Skeletal muscle satellite cell (primary cell): ENCODE measurements at regions not wholly inside any gene's neighbourhood (a gene's known extent, or its start where the extent isn't known, plus 50 kb on each side); places are given as distances from the start of the nearest gene placed in this dataset.

Source experiments
- H3K27me3 ChIP-seq: 2 replicates; pipeline ENCODE4 v1.7.0; 2013; ENCODE audit warnings: low read length; ENCODE audit not compliant: control insufficient read depth, insufficient read depth
- H3K36me3 ChIP-seq: 2 replicates; pipeline ENCODE4 v1.7.0; 2013; ENCODE audit warnings: mild to moderate bottlenecking, control low read depth, low read length; ENCODE audit not compliant: insufficient read depth
- H3K4me1 ChIP-seq: 2 replicates; pipeline ENCODE4 v1.7.0; 2013; ENCODE audit warnings: low read length; ENCODE audit not compliant: control insufficient read depth, insufficient read depth
- H3K4me2 ChIP-seq: 2 replicates; pipeline ENCODE4 v1.7.0; 2013; ENCODE audit warnings: mild to moderate bottlenecking, low read length
- H3K4me3 ChIP-seq: 2 replicates; pipeline ENCODE4 v1.7.0; 2013; ENCODE audit warnings: low read length
- H3K9ac ChIP-seq: 2 replicates; pipeline ENCODE4 v1.7.0; 2013; ENCODE audit warnings: mild to moderate bottlenecking, low read depth, low read length, moderate library complexity
- H3K9me3 ChIP-seq: replicated peaks from 2 replicates; pipeline ENCODE4 v1.7.0; 2013; ENCODE audit warnings: mild to moderate bottlenecking, control low read depth, low read length

DNA sequence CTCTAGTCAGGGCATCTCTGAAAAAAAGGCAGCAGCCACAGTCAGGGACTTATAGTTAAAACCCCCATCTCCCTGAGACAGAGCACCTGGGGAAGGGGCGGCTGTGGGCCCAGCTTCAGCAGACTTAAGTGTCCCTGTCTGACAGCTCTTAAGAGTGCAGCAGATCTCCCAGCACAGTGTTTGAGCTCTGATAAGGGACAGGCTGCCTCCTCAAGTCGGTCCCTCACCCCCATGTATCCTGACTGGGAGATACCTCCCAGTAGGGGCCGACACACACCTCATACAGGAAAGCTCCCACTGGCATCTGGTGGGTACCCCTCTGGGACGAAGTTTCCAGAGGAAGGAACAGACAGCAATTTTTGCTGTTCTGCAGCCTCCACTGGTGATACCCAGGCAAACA is 129.0 kb downstream of the ANXA5 start:
- no peak overlapping the region for H3K4me2 ChIP-seq
- no peak overlapping the region for H3K9ac ChIP-seq
- no peak overlapping the region for H3K4me3 ChIP-seq
- peaks cover 4% of the 10 kb centered on the region for H3K27me3 ChIP-seq
- no peaks in the 10 kb centered on the region for H3K36me3 ChIP-seq
- no peaks in the 10 kb centered on the region for H3K9me3 ChIP-seq
- no peaks in the 10 kb centered on the region for H3K4me1 ChIP-seq

GRCh38 chr4:121564840-121565375 is 131.9 kb downstream of the ANXA5 start:
- no peaks in the 10 kb centered on the region for H3K9me3 ChIP-seq

GRCh38 chr4:121562811-121563210 is 134.0 kb downstream of the ANXA5 start:
- no peak overlapping the region for H3K4me2 ChIP-seq
- H3K27me3 ChIP-seq: peaks cover 9% of the 10 kb centered on the region
- H3K4me1 ChIP-seq: no peaks in the 10 kb centered on the region
- no peaks in the 10 kb centered on the region for H3K9me3 ChIP-seq
- H3K36me3 ChIP-seq: no peaks in the 10 kb centered on the region
- no peak overlapping the region for H3K4me3 ChIP-seq
- no peak overlapping the region for H3K9ac ChIP-seq

More at GRCh38 chr4:121564840-121565375, 131.9 kb downstream of the ANXA5 start:
- no peaks in the 10 kb centered on the region for H3K36me3 ChIP-seq
- H3K9ac ChIP-seq: no peak overlapping the region
- no peak overlapping the region for H3K4me3 ChIP-seq
- no peaks in the 10 kb centered on the region for H3K4me1 ChIP-seq
- H3K27me3 ChIP-seq: peaks cover 4% of the 10 kb centered on the region
- no peak overlapping the region for H3K4me2 ChIP-seq

DNA sequence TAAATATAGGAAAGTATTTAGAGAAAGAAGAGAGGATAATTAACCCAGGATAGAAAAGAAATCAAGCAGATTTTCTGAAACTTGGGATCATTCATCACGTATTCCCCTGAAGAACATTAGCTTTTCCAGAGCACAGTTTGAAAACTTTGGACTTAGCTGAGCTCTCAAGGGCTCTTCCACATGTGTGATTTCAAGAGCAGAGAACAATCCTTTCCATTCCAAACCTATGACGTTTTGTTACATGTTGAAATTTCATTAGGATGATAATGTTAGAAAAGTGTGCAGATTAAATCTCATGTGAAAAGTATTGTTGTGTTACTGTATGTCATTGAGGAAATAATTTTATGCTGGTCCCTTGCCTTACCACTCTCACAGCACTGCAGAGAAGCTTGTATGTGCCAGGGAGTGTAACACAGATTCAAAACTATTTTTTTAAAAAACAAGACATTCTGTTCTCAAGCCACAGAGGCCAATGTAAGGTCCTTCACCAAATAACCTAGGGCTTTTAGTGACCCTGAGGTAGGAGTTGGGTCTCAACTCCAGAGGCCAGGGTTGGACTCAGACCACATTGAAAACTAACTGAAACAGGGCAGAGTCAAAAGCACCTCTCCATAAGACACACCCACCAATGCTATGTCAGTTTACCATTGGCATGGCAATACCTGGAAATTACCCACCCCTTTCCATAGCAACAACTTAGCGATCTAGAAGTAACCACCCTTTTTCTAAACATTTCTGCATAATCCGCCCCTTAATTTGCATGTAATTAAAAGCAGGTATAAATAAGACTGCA is 141.3 kb downstream of the ANXA5 start:
- Histone ChIP-seq H3K9me3 (no peaks in the 10 kb centered on the region), H3K4me2 (no peak overlapping the region), H3K27me3 (peaks cover 6% of the 10 kb centered on the region), H3K36me3 (no peaks in the 10 kb centered on the region), H3K9ac (no peak overlapping the region), H3K4me3 (no peak overlapping the region), H3K4me1 (no peaks in the 10 kb centered on the region)

- H3K9ac ChIP-seq: no peak overlapping the region
- H3K36me3 ChIP-seq: no peaks in the 10 kb centered on the region
- peaks cover 6% of the 10 kb centered on the region for H3K27me3 ChIP-seq
- no peaks in the 10 kb centered on the region for H3K9me3 ChIP-seq
- H3K4me1 ChIP-seq: no peaks in the 10 kb centered on the region
- no peak overlapping the region for H3K4me3 ChIP-seq
- H3K4me2 ChIP-seq: no peak overlapping the region
Measured at GRCh38 chr4:121554382-121554781, 142.4 kb downstream of the ANXA5 start.

DNA sequence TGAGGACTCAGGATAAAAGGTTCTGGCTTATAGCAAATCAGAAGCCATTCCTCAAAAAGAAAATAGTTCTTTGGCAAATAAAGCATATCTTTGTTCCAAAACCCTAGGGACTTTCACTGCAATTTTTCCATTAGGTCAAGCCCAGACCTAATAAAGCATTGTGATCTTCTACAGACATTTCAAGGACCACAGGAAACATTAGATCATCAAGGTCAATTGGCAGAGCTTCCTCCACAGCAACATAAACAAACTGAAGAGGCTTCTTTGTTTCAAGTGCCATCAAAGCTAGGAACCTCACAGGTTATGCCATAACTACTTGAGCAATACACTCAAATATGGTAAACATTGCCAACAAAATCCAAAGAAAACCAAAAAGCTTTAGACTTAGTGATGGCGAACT is 144.9 kb downstream of the ANXA5 start:
- Histone ChIP-seq H3K36me3 (no peaks in the 10 kb centered on the region), H3K27me3 (no peaks in the 10 kb centered on the region), H3K4me2 (no peak overlapping the region), H3K9me3 (no peaks in the 10 kb centered on the region), H3K4me3 (no peak overlapping the region), H3K9ac (no peak overlapping the region), H3K4me1 (no peaks in the 10 kb centered on the region)

GRCh38 chr4:121551271-121551670 is 145.5 kb downstream of the ANXA5 start:
- no peak overlapping the region for H3K4me3 ChIP-seq
- H3K4me1 ChIP-seq: no peaks in the 10 kb centered on the region
- no peaks in the 10 kb centered on the region for H3K9me3 ChIP-seq
- no peaks in the 10 kb centered on the region for H3K36me3 ChIP-seq
- H3K4me2 ChIP-seq: no peak overlapping the region
- H3K9ac ChIP-seq: no peak overlapping the region
- H3K27me3 ChIP-seq: no peaks in the 10 kb centered on the region

GRCh38 chr4:121541696-121542095 is 155.1 kb downstream of the ANXA5 start:
- Histone ChIP-seq H3K36me3 (no peaks in the 10 kb centered on the region), H3K9me3 (no peaks in the 10 kb centered on the region), H3K27me3 (no peaks in the 10 kb centered on the region), H3K4me1 (no peaks in the 10 kb centered on the region), H3K9ac (no peak overlapping the region), H3K4me3 (no peak overlapping the region), H3K4me2 (no peak overlapping the region)

DNA sequence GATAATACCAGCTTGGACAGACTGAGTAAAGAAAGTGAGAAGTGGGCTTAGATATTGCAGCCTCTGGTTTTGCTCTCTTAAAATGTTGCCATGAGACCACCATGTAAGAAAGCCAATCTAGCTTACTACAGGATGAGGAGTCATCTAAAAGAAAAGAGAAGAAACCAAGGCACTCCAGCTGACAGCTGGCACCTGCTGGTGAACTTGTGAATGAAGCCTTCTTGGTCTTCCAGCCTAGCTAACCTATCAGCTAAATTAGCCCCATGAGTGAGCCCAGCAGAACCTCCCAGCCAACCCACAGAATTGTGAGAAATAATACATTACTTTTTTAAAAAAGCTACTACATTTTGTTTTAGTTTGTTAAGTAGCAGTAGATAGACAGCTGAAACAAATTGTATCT is 154.5 kb upstream of the QRFPR start:
- no peak overlapping the region for H3K4me2 ChIP-seq

DNA sequence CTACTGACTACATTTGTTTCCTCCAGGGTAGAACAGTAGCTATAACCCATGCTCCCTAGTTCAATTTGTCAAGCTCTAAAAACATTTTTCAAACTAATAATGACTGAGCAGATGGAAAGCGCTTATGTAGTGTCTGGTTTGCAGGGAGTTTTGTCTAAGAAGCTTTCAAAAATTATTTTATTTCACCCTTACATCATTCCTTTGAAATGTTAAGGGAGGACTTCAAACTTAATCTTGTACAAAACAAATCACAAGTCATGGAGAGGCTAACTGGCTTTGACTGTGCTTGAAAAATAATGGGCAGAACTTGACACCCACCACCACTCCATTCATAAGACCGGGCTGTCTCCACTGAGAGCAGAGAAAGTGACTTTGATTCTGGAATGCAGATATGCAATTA is 153.4 kb upstream of the QRFPR start:
- H3K9ac ChIP-seq: no peak overlapping the region
- H3K9me3 ChIP-seq: no peaks in the 10 kb centered on the region
- no peaks in the 10 kb centered on the region for H3K36me3 ChIP-seq
- H3K27me3 ChIP-seq: peaks cover 5% of the 10 kb centered on the region
- H3K4me3 ChIP-seq: no peak overlapping the region
- H3K4me2 ChIP-seq: no peak overlapping the region
- H3K4me1 ChIP-seq: no peaks in the 10 kb centered on the region

More for the DNA sequence above, 154.5 kb upstream of the QRFPR start:
- H3K9ac ChIP-seq: no peak overlapping the region
- H3K36me3 ChIP-seq: no peaks in the 10 kb centered on the region
- H3K4me1 ChIP-seq: no peaks in the 10 kb centered on the region
- no peak overlapping the region for H3K4me3 ChIP-seq
- H3K27me3 ChIP-seq: no peaks in the 10 kb centered on the region
- H3K9me3 ChIP-seq: no peaks in the 10 kb centered on the region

DNA sequence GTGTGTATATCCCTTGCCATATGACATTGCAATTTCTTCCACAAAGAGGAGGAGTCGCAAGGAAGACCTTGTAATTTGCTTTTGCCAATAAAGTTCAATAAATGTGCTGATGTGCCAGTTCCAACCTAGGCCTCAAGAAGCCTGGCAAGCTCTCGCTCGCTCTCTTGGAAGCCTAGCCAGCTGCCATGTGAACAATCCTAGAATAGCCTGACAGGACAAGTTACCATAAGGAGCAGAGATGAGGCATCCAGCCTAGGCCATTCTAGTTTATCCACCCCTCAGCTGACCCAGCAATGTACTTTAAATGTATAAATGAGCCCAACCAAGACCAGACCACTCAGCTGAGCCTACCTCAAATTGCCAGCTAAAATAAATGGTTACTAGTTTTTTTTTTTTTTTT is 145.7 kb upstream of the QRFPR start:
- H3K36me3 ChIP-seq: no peaks in the 10 kb centered on the region
- H3K9ac ChIP-seq: no peak overlapping the region
- no peaks in the 10 kb centered on the region for H3K4me1 ChIP-seq
- H3K27me3 ChIP-seq: peaks cover 9% of the 10 kb centered on the region
- H3K4me2 ChIP-seq: no peak overlapping the region
- H3K9me3 ChIP-seq: no peaks in the 10 kb centered on the region
- H3K4me3 ChIP-seq: no peak overlapping the region

- H3K4me3 ChIP-seq: no peak overlapping the region
- H3K9me3 ChIP-seq: no peaks in the 10 kb centered on the region
- H3K4me1 ChIP-seq: no peaks in the 10 kb centered on the region
- H3K9ac ChIP-seq: no peak overlapping the region
- no peaks in the 10 kb centered on the region for H3K27me3 ChIP-seq
- H3K36me3 ChIP-seq: no peaks in the 10 kb centered on the region
- H3K4me2 ChIP-seq: no peak overlapping the region
Measured at GRCh38 chr4:121519236-121519838, 138.5 kb upstream of the QRFPR start.
